Peyer's patch (tissue), 4 donors: ENCODE measurements at regions not wholly inside any gene's neighbourhood (a gene's known extent, or its start where the extent isn't known, plus 50 kb on each side); places are given as distances from the start of the nearest gene placed in this dataset.
A peak's percentile ranks its signal among the peaks of the same experiment; 100 is the strongest.

Source experiments
- DNase-seq, 3 donors: peaks; one replicate each; pipeline ENCODE4 v3.0.0-alpha.2; 2017 to 2019
- H3K27ac ChIP-seq, 4 donors: fragments of 200-600 bp; sonication (generic); one replicate each; pipeline ENCODE4 v1.5.1; 2016 to 2019
- H3K27me3 ChIP-seq, 2 donors: fragments of 200-600 bp; sonication (generic); one replicate each; pipeline ENCODE4 v1.5.1; 2019
- H3K36me3 ChIP-seq, 3 donors: fragments of 200-600 bp; sonication (generic); one replicate each; pipeline ENCODE4 v1.5.1; 2016 to 2019
- H3K4me1 ChIP-seq, 4 donors: fragments of 200-600 bp; sonication (generic); one replicate each; pipeline ENCODE4 v1.5.1; 2016 to 2019
- H3K4me3 ChIP-seq, 4 donors: fragments of 200-600 bp; sonication (generic); 1 replicate in 3 of 4; 2 replicates in 1 of 4; pipeline ENCODE4 v1.5.1; 2016 to 2019; ENCODE audit warnings: mild to moderate bottlenecking in 1 of 4
- H3K9me3 ChIP-seq, 4 donors: fragments of 200-600 bp; sonication (generic); one replicate each; pipeline ENCODE4 v1.5.1; 2016 to 2019; ENCODE audit warnings: mild to moderate bottlenecking in 1 of 4
- CTCF ChIP-seq, 6 experiments: fragments of 450-650 bp in 4 of 6; fragments of 200-600 bp in 2 of 6; sonication (generic) in 1 of 6; IDR thresholded peaks; one replicate each; pipeline ENCODE4 v1.5.1; 2017 to 2019; ENCODE audit warnings: antibody characterized with exemption in 6 of 6, mild to moderate bottlenecking in 3 of 6, moderate library complexity in 1 of 6
- POLR2A ChIP-seq, 2 donors: fragments of 450-650 bp; IDR thresholded peaks; one replicate each; pipeline ENCODE4 v1.5.1; 2017; ENCODE audit warnings: antibody characterized with exemption in 2 of 2, mild to moderate bottlenecking in 2 of 2, moderate library complexity in 2 of 2

DNA sequence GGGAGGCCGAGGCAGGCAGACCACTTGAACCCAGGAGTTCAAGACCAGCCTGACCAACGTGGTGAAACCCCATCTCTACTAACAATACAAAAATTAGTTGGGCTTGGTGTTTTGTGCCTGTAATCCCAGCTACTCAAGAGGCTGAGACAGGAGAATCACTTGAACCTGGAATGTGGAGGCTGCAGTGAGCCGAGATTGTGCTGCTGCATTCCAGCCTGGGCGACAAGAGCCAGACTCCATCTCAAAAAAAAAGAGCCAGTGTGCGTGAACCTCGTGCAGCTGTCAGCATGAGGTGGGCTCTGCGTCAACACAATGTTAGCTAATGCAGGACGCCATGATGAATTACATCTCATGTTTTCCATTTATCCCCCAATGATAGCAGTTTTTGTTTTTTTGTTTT, 110.7 kb upstream of the SLC45A1 start:
- Histone ChIP-seq H3K27ac (no peak overlapping the region), H3K4me1 (peaks cover 0 to 10% (median 0%) of the 10 kb centered on the region in 4 donors), H3K27me3 (no peaks in the 10 kb centered on the region), H3K36me3 (no peaks in the 10 kb centered on the region), H3K4me3 (no peak overlapping the region), H3K9me3 (no peaks in the 10 kb centered on the region)
- no peak for TF ChIP-seq POLR2A (IDR thresholded peaks at IDR 0.05)
- no peak for TF ChIP-seq CTCF (IDR thresholded peaks at IDR 0.05)
- DNase-seq = no peak

DNA sequence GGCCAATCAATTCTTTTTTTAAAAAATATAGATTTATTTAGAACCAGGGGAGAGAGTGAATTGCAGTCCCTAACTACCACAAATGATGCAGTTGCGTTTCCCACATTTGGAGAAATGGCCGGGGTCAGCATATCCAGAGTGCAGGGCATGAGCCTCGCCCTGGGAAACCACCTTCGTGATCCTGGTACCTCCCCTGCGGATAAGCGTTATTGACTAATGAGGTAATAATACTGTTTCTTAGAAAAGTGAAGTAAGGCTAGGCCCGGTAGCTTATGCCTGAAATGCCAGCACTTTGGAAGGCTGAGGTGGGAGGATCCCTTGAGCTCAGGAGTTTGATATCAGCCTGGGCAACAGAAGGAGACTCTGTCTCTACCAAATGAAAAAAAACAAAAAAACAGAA, 111.5 kb upstream of the SLC45A1 start:
- Histone ChIP-seq H3K9me3 (no peaks in the 10 kb centered on the region), H3K4me3 (no peak overlapping the region), H3K36me3 (no peaks in the 10 kb centered on the region), H3K4me1 (peaks cover 0 to 19% (median 0%) of the 10 kb centered on the region in 4 donors), H3K27ac (no peak overlapping the region), H3K27me3 (no peaks in the 10 kb centered on the region)
- TF ChIP-seq POLR2A (IDR thresholded peaks at IDR 0.05) = no peak
- DNase-seq = no peak

DNA sequence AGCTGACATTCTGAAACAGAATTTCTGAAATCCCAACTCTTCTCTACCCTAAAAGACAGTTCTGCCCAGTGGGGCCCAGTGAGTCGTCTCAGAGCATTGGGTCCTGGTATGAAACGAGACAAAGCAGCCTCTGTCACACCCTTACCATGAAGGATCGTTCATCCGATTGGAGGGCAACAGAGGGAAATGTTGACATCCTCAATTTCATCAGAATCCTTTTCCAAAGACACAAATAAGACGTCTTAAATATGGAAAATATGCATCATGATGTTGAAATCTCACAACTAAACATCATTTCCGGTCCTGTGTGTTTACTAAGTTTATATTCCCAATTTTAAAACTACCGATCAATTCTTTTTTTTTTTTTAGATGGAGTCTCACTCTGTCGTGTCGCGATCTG, 112.1 kb upstream of the SLC45A1 start:
- no peak for DNase-seq
- Histone ChIP-seq H3K9me3 (no peaks in the 10 kb centered on the region), H3K4me1 (peaks cover 0 to 21% (median 0%) of the 10 kb centered on the region in 4 donors), H3K36me3 (no peaks in the 10 kb centered on the region), H3K4me3 (no peak overlapping the region), H3K27me3 (no peaks in the 10 kb centered on the region), H3K27ac (no peak overlapping the region)
- no peak for TF ChIP-seq POLR2A (IDR thresholded peaks at IDR 0.05)

- DNase-seq = no peak
- H3K4me3 ChIP-seq = no peak overlapping the region
- TF ChIP-seq CTCF (IDR thresholded peaks at IDR 0.05) (no peak), POLR2A (IDR thresholded peaks at IDR 0.05) (no peak)
- H3K27me3 ChIP-seq = no peaks in the 10 kb centered on the region
- H3K36me3 ChIP-seq = no peaks in the 10 kb centered on the region
- no peaks in the 10 kb centered on the region for H3K9me3 ChIP-seq
- peaks cover 0 to 21% (median 0%) of the 10 kb centered on the region in 4 donors for H3K4me1 ChIP-seq
- H3K27ac ChIP-seq = peak overlapping the region in 1 of 4 donors; percentile 80
Observed at GRCh38 chr1:8204826-8205225, 113.1 kb upstream of the SLC45A1 start.

DNA sequence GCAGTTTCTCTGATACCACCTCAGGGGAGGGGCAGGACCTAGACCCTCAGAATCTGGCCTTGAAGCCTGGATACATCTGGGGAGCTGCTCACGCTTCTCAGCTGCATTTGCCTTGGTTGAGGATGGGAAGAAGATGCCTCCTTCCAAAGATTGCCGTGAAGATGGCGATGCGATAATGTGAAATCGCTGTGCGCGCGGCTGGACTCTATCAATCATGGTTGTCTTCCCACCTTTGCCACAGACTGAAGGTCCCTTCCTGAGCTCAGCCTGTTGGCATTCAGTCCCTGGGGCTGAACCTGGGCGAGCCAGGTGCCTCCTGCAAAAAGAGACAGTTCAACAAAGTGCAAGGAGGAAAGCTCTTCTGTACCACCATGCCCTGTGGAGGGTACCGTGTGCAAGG, 114.4 kb upstream of the SLC45A1 start:
- TF ChIP-seq POLR2A (IDR thresholded peaks at IDR 0.05) = no peak
- TF ChIP-seq CTCF (IDR thresholded peaks at IDR 0.05) = no peak
- Histone ChIP-seq H3K9me3 (no peaks in the 10 kb centered on the region), H3K27me3 (no peaks in the 10 kb centered on the region), H3K4me1 (peaks cover 0 to 21% (median 0%) of the 10 kb centered on the region in 4 donors), H3K27ac (peak overlapping the region in 2 of 4 donors; percentile 56 to 80), H3K4me3 (no peak overlapping the region), H3K36me3 (no peaks in the 10 kb centered on the region)
- no peak for DNase-seq

DNA sequence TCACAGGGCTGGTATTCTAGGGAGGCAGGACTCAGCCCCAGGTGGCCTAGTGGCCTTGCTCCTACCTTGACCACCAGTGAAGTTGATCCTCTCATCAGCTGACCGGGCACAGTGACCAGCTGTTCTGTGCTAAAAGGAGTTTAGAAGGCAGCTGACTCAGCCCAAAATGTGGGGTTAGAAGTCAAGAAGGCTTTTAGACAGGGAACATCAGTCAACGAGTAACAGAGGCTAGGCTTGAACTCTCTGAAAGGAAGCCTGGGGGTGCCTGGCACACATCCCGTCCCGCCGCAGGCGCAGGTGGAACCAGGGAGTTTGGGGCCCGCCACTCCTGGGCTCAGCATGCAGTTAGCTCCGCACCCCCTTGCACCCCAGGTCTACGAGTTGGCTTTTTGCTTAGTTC, 114.9 kb upstream of the SLC45A1 start:
- Histone ChIP-seq H3K4me3 (no peak overlapping the region), H3K9me3 (no peaks in the 10 kb centered on the region), H3K4me1 (peaks cover 0 to 21% (median 0%) of the 10 kb centered on the region in 4 donors), H3K27ac (peak overlapping the region; percentile 43 to 80 (median 51)), H3K27me3 (no peaks in the 10 kb centered on the region), H3K36me3 (no peaks in the 10 kb centered on the region)
- no peak for DNase-seq
- TF ChIP-seq POLR2A (IDR thresholded peaks at IDR 0.05) = no peak
- TF ChIP-seq CTCF (IDR thresholded peaks at IDR 0.05) = no peak
